HG03280 (cell line): ENCODE measurements at regions not wholly inside any gene's neighbourhood (a gene's known extent, or its start where the extent isn't known, plus 50 kb on each side); places are given as distances from the start of the nearest gene placed in this dataset.

ENCODE experiments used
- ATAC-seq: cut with Tn5 transposase; IDR thresholded peaks from one replicate; pipeline ENCODE4 v1.9.1; 2021; ENCODE audit warnings: mild to moderate bottlenecking, moderate library complexity; ENCODE audit not compliant: unreplicated experiment

- no peak for ATAC-seq
Observed at GRCh38 chr13:42658019-42658418, 84.1 kb downstream of the TNFSF11 start.

GRCh38 chr13:42660333-42660965, 86.5 kb downstream of the TNFSF11 start:
- ATAC-seq = no peak

GRCh38 chr13:42667638-42668037, 93.7 kb downstream of the TNFSF11 start:
- no peak for ATAC-seq

GRCh38 chr13:42671502-42671901, 97.5 kb downstream of the TNFSF11 start:
- ATAC-seq = no peak

GRCh38 chr13:42673677-42674076, 99.7 kb downstream of the TNFSF11 start:
- no peak for ATAC-seq

GRCh38 chr13:42680748-42681147, 100.6 kb upstream of the FAM216B start:
- ATAC-seq = no peak

- ATAC-seq = no peak
Observed at GRCh38 chr13:42681326-42682100, 99.9 kb upstream of the FAM216B start.

GRCh38 chr13:42684226-42684625, 97.2 kb upstream of the FAM216B start:
- ATAC-seq = no peak

- ATAC-seq = no peak
Observed at GRCh38 chr13:42685751-42686150, 95.6 kb upstream of the FAM216B start.

GRCh38 chr13:42686165-42686564, 95.2 kb upstream of the FAM216B start:
- no peak for ATAC-seq

- no peak for ATAC-seq
Observed at GRCh38 chr13:42688821-42689220, 92.6 kb upstream of the FAM216B start.

GRCh38 chr13:42696191-42696590, 85.2 kb upstream of the FAM216B start:
- ATAC-seq = no peak

GRCh38 chr13:42699912-42700311, 81.5 kb upstream of the FAM216B start:
- no peak for ATAC-seq

GRCh38 chr13:42702716-42703115, 78.7 kb upstream of the FAM216B start:
- no peak for ATAC-seq

GRCh38 chr13:42703740-42704139, 77.6 kb upstream of the FAM216B start:
- no peak for ATAC-seq

- ATAC-seq = no peak
Observed at GRCh38 chr13:42706286-42706685, 75.1 kb upstream of the FAM216B start.

GRCh38 chr13:42707048-42707447, 74.3 kb upstream of the FAM216B start:
- ATAC-seq = no peak

GRCh38 chr13:42707586-42707985, 73.8 kb upstream of the FAM216B start:
- no peak for ATAC-seq

GRCh38 chr13:42708391-42708790, 73.0 kb upstream of the FAM216B start:
- ATAC-seq = no peak

- ATAC-seq = no peak
Observed at GRCh38 chr13:42709276-42709675, 72.1 kb upstream of the FAM216B start.

GRCh38 chr13:42715909-42716308, 65.5 kb upstream of the FAM216B start:
- no peak for ATAC-seq

GRCh38 chr13:42717176-42717575, 64.2 kb upstream of the FAM216B start:
- ATAC-seq = no peak
